Testis (tissue), 2 donors: ENCODE measurements at regions not wholly inside any gene's neighbourhood (a gene's known extent, or its start where the extent isn't known, plus 50 kb on each side); places are given as distances from the start of the nearest gene placed in this dataset.

Experiments used
- POLR2A ChIP-seq: fragments of 450-650 bp; IDR thresholded peaks from one replicate; pipeline ENCODE4 v1.6.1; 2017; ENCODE audit warnings: antibody characterized with exemption, mild to moderate bottlenecking, moderate library complexity
- TF ChIP-seq, protein P1 (sequence below), 3 experiments: fragments of 450-650 bp in 2 of 3; fragments of 200-600 bp in 1 of 3; sonication (generic) in 1 of 3; IDR thresholded peaks; one replicate each; pipeline ENCODE4 v1.5.1; 2016 to 2019; ENCODE audit warnings: antibody characterized with exemption in 3 of 3, mild to moderate bottlenecking in 2 of 3, moderate library complexity in 1 of 3

GRCh38 chr3:126290325-126290724 is 66.9 kb downstream of the KLF15 start:
- TF ChIP-seq, protein P1, sequence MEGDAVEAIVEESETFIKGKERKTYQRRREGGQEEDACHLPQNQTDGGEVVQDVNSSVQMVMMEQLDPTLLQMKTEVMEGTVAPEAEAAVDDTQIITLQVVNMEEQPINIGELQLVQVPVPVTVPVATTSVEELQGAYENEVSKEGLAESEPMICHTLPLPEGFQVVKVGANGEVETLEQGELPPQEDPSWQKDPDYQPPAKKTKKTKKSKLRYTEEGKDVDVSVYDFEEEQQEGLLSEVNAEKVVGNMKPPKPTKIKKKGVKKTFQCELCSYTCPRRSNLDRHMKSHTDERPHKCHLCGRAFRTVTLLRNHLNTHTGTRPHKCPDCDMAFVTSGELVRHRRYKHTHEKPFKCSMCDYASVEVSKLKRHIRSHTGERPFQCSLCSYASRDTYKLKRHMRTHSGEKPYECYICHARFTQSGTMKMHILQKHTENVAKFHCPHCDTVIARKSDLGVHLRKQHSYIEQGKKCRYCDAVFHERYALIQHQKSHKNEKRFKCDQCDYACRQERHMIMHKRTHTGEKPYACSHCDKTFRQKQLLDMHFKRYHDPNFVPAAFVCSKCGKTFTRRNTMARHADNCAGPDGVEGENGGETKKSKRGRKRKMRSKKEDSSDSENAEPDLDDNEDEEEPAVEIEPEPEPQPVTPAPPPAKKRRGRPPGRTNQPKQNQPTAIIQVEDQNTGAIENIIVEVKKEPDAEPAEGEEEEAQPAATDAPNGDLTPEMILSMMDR (IDR thresholded peaks at IDR 0.05) = no peak
- TF ChIP-seq POLR2A = no peak
